Fibroblast of villous mesenchyme (primary cell): ENCODE measurements at regions not wholly inside any gene's neighbourhood (a gene's known extent, or its start where the extent isn't known, plus 50 kb on each side); places are given as distances from the start of the nearest gene placed in this dataset.

ENCODE experiments used
- DNase-seq: peaks from one replicate; pipeline ENCODE4 v3.0.0-alpha.2; 2010; ENCODE audit warnings: low read depth
- H3K4me3 ChIP-seq: 2 replicates; pipeline ENCODE4 v1.5.1; 2011; ENCODE audit warnings: low read depth, mild to moderate bottlenecking, low read length
- CTCF ChIP-seq: IDR thresholded peaks from 2 replicates; pipeline ENCODE4 v1.5.1; 2012; ENCODE audit warnings: low read depth, mild to moderate bottlenecking, low read length; ENCODE audit not compliant: insufficient read depth

- no peak for TF ChIP-seq CTCF
- no peak overlapping the region for H3K4me3 ChIP-seq
- DNase-seq: no peak
Observed at GRCh38 chr22:47698906-47699305, 936.5 kb downstream of the TBC1D22A start.

GRCh38 chr22:47697861-47698260, 935.4 kb downstream of the TBC1D22A start:
- DNase-seq: no peak
- TF ChIP-seq CTCF: no peak
- H3K4me3 ChIP-seq: no peak overlapping the region

GRCh38 chr22:47696776-47697175, 934.3 kb downstream of the TBC1D22A start:
- DNase-seq: no peak
- no peak overlapping the region for H3K4me3 ChIP-seq
- TF ChIP-seq CTCF: no peak

GRCh38 chr22:47695176-47695575, 932.7 kb downstream of the TBC1D22A start:
- no peak for TF ChIP-seq CTCF
- no peak overlapping the region for H3K4me3 ChIP-seq
- no peak for DNase-seq

DNA sequence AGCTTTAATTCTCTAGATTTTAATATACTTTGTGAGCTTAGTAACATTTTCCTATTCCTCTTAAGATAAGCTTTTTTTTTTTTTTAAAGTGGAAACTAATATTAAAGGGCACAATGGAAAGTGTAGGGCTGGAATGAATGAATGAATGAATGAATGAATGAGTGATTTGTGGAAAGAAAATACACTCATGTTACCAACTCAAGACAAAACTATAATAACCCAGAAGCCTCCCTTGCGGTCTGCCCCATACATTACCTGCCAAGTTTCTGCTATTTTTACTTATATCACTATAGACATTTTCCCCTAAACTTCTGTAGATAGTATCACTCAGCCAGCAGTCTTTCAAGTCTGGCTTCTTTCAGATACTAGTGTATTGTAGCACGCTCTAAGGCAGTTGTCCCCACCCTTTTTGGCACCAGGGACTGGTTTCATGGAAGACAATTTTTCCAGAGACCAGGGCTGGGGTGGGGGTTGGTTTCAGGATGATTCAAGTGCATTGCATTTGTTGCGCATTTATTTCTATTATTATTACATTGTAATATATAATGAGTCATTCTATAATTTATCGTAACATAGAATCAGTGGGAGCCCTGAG, 932.2 kb downstream of the TBC1D22A start:
- no peak overlapping the region for H3K4me3 ChIP-seq
- DNase-seq: no peak
- TF ChIP-seq CTCF: no peak

DNA sequence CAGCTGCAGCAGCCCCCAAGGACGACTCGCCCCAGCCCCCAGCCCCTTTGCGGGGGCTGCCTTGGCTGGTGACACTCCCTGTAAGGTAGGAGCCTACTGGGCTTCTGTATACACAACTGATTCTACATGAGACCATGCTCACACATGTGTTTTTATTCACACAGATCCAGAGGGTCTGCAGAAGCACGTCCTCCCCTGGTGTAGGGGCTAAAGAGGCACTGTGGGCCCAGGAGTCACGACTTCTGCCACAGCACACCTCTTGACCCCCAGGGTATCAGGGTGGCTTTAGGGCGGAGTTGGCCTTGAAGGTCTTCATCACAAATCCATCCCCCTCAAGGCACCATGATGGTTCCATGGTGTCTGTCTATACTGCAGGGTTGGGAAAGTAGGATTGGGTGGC, 931.2 kb downstream of the TBC1D22A start:
- no peak overlapping the region for H3K4me3 ChIP-seq
- no peak for TF ChIP-seq CTCF
- DNase-seq: no peak

DNA sequence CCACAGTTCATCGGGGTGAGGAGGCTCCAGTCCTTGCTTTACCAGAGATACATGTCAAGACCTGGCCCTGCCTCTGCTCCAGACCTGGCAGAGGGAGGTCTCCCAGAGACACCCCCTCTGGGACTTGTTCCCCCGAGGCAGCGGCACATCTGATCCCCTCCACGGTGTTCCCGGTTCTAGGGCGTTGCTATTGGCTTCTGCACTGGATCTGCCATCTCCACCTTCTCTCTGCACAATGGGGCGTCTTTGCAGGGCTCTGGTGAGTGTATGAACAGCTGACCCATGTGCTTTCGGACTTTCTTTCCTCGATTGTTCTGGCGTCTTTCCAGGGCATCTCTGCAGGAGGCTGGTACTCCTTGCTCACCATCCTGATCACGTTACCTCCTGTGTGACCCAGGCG, 930.4 kb downstream of the TBC1D22A start:
- DNase-seq: no peak
- H3K4me3 ChIP-seq: no peak overlapping the region
- no peak for TF ChIP-seq CTCF
